ENCODE measurements at regions not wholly inside any gene's neighbourhood (a gene's known extent, or its start where the extent isn't known, plus 50 kb on each side); places are given as distances from the start of the nearest gene placed in this dataset.

DNA sequence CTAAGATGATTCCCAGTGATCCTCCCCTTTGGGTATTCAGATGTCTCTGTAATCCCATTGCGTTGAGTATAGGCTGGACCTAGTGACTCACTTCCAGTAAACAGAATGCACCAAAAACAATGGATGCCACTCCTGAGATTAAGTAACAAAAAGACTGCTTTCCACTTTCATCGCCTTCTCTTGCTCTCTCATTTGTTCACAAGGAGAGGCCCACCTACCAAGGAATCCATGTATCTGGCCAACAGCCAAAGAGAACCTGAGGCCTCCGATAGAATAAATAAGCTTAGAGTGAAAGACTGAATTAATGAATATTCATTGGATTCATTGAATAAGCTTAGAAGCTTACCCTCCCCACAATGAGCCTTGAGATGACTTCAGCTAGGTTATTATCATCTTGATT lies 454.6 kb downstream of the KCNA4 start:
- no peak for TF ChIP-seq POLR2A (IDR thresholded peaks at IDR 0.05)
- TF ChIP-seq, protein P1, sequence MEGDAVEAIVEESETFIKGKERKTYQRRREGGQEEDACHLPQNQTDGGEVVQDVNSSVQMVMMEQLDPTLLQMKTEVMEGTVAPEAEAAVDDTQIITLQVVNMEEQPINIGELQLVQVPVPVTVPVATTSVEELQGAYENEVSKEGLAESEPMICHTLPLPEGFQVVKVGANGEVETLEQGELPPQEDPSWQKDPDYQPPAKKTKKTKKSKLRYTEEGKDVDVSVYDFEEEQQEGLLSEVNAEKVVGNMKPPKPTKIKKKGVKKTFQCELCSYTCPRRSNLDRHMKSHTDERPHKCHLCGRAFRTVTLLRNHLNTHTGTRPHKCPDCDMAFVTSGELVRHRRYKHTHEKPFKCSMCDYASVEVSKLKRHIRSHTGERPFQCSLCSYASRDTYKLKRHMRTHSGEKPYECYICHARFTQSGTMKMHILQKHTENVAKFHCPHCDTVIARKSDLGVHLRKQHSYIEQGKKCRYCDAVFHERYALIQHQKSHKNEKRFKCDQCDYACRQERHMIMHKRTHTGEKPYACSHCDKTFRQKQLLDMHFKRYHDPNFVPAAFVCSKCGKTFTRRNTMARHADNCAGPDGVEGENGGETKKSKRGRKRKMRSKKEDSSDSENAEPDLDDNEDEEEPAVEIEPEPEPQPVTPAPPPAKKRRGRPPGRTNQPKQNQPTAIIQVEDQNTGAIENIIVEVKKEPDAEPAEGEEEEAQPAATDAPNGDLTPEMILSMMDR (IDR thresholded peaks at IDR 0.05), result no peak
- no peak for TF ChIP-seq POLR2AphosphoS5 (IDR thresholded peaks at IDR 0.05)

Data from breast epithelium (tissue), 3 donors.